Erythroblast (primary cell): ENCODE measurements at regions not wholly inside any gene's neighbourhood (a gene's known extent, or its start where the extent isn't known, plus 50 kb on each side); places are given as distances from the start of the nearest gene placed in this dataset.

Experiments
- DNase-seq, 2 experiments: peaks; one replicate each; lab custom pipeline; 2025; lab: John Stamatoyannopoulos, UW
- GATA1 ChIP-seq: IDR thresholded peaks from 2 replicates; pipeline ENCODE4 v1.6.1; 2011; ENCODE audit warnings: low read depth, mild to moderate bottlenecking, control low read depth, low read length, moderate library complexity
- POLR2A ChIP-seq: IDR thresholded peaks from 2 replicates; pipeline ENCODE4 v1.6.1; 2011; ENCODE audit warnings: mild to moderate bottlenecking, low read length

DNA sequence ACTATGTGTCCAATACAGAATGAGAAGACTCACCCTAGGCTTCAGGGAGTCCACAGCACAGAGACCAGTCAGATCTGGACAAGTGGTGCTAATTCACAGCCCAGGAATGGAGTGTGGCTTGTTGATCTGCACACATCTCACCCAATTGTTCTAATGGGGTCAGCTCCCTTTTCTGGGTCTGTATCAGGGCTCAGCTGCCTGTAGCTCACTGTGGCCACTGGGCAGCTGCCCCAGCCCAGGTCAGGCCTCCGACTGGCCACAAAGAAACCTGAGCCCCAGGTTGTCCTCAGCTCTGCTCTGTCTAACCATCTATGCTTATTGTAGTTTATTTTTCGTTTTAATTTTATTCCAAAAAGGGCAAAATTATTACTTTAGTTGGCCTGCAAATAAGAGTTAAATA lies 202.3 kb upstream of the RAB6C start:
- TF ChIP-seq GATA1 (no peak), POLR2A (no peak)
- DNase-seq: no peak

DNA sequence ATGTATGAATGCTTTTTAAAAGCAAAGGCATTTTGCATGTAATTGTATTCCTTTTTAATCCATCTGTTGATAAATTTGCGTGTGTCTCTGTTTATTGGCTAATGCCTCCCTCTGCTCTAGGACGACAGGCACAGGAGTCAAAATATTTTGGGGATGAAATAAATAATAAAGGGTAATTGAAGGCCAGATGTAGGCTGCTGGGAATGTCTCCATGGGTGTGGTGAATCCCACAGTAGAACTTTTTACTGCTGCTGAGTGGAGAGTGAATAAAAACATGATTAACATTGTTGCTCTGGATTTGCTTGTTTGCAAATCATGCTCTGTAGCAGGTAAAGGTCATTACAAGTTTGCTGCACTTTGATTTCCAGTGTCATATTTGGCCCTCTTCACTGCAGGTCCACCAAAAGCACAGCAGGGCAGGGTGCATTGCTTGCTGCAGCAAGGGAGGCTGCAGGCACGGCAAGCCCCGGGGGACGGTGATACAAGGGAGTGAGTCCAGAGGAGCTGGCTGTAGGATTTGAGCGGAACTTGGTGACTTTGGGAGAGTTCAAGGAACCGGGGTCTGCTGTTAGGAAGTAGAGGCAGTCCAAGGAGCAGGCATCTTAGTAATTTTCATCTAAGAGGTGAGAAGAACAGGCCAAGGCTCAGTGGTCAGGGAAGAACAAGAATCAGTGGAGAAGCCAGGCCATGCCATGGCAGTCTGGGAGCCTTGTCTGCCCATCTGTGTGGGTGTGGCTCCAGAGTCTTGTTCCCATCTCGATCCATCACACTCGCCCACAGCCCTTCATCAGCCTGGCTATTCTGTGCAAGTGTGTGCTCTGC lies 201.5 kb upstream of the RAB6C start:
- DNase-seq: no peak
- TF ChIP-seq POLR2A (no peak), GATA1 (no peak)

DNA sequence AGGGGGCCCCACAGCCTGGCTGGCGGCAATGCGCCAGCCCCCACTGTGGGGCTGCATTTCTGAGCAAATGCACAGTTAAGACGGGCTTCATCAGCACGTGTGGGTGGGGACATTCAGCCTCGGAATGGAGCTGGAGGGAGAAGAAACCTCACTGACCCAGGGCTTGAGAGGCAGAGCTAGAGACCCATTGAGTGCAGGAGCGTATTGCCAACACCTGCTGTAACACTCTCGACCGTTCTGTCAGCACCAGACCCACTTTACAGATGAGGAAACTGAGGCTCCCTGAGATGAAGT lies 200.9 kb upstream of the RAB6C start:
- no peak for DNase-seq
- TF ChIP-seq POLR2A (no peak), GATA1 (no peak)

DNA sequence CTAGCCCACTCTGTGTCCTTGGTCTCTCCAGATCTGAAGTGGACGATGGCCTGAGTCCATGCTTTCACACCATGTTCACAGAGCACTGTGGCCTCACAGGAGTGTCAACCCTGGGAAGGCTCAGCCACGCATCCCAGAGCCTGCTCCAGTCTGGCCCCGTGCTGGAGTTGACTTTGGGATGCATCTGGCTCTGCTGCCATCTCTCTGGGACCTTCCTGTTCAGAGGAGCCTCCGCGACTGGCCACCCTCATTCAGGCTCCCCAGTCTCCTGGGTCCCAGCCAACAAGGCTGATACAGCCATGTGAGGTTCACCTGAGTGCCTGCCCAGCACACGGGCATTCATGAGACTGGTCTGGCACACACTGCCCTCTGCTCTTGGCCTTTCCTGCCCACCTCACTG lies 199.7 kb upstream of the RAB6C start:
- TF ChIP-seq GATA1: no peak
- DNase-seq: no peak

DNA sequence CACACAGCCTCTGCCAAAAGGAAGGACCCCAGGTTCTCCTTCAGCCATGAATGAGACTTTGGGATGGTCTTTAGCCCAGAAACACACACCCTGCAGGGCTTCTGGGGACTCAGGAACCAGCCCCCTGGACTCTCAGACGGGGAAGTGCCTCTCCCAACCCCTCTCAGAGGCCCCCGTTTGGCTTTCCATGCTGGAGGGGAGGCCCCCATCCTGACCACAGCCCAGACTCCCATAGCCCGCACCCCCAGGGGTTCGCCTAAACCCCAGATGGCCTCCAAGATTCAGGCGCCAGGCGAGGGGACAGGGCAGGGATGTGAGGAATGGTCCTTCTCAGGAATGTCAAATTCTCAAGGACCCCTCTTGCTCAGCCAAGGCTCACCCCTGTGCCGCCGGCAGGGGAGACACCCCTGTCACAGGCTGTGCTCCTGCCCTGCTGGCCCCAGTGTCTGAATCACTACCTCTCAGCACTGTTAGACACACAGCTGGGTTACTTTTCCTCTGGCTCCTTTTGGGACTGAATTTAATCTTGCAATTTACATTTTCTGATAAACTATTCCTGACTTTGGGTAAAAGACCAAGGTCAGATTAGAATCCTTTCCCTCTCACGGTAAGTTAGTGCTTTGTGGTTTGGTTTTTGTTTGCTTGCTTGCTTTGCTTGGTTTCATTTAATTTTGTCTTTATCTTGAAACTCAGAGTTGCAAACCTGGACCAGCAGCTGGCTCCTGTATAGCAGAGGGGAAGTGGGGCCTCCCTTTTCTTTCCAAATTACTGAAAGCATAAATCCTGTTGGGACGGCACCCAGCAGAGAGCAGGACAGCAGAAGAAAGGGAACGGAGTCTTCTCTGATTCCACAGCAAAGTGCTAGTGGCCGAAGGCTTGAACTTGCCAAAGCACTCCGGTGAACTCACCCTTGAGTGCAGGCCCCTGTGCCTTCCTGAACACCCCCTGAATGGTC lies 198.9 kb upstream of the RAB6C start:
- DNase-seq: no peak
- TF ChIP-seq GATA1: no peak
- TF ChIP-seq POLR2A: no peak

DNA sequence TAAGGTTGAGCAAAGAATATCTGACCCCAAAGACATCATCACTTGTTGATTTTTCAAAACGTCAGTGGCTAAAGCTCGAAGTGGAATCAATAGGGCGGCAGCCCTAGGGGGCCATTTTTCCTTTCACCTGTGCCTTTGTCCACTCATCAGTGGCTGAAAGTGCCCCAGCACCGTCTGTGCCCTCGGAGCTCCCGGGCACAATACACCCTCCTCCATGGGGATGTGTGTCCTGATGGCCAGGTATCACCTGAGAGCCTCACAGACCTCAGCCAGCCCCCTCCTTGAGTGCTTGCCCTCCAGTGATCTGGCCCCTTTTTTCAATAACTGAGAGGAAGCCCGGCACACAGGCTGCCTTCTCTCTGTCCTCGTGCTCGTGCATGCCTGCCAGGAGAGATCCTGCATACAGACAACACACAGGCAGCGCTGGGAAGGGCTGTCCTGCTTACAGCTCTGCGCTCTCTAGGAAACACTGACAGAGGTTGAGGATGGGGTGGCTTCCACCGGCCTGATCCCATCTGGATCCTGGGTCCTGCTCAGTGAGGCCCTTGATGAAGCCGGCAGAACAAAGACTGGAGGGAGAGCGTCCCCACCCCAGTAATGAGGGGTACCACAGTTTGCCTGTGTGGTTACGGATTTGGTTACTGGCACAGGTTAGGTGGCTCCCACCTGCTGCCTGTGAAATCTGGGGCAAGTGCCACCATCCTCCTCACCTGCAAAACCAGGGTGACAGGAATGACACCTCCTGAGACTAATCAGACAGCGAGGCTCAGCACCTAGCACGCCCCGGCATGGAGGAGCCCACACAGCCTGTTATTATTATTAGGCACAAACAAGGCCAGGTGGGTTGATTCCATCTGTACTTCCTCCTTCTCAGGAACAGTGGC lies 197.5 kb upstream of the RAB6C start:
- no peak for TF ChIP-seq POLR2A
- DNase-seq: no peak

DNA sequence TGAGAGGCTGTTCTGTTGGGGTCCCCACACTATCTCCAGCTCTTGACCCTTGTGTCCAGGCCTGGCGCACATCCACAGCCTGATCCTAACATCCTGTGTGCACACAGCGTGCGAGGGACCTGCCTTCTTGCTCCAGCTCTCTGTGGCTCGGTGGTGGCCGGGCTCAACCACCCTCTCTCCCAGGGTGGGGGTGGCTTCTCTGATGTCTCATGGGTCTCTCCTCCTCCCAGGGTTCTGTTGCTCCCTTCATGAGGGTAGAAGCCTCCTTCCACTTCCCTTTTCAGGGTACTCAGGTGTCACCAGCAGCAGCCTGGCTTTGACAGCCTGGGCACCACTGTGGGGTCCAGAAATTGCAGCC lies 196.9 kb upstream of the RAB6C start:
- no peak for TF ChIP-seq GATA1
- TF ChIP-seq POLR2A: no peak
- DNase-seq: no peak

DNA sequence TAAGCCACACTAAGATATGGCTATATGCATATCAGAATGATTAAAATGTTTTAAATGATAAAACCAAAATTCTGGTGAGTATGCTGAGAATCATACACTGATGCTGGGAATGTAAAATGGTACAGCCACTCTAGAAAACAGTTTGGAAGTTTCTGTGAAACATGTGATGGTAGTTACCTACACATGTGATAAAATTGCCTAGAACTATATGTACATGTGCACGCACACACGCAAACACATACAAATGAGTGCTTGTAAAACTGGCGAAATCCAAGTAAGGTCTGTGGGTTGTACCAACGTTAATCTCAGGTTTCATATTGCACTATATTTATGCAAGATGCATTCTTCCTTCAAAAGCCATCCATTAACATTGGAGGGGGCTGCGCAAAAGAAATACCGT lies 195.0 kb upstream of the RAB6C start:
- no peak for DNase-seq
- TF ChIP-seq GATA1 (no peak), POLR2A (no peak)

DNA sequence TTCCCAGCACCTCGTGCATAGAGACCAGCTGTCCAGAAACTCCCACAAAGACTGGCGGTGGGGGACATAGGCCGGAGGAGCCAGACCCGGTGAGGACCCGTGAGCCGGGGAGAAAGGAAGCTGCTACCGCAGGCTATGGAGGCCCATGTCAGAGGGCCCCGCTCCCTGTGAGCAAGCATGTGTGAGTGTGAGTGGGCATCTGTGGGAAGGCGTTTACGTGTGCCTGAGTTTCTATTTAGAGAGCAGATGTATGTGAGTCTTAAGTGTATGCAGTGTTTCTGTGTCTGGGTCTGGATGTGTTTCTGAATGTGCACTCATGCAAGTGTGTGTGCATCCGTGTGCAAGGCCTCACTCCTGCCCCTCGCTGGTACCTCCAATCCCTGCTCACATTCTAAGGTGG lies 187.8 kb upstream of the RAB6C start:
- no peak for TF ChIP-seq POLR2A
- no peak for TF ChIP-seq GATA1
- no peak for DNase-seq

DNA sequence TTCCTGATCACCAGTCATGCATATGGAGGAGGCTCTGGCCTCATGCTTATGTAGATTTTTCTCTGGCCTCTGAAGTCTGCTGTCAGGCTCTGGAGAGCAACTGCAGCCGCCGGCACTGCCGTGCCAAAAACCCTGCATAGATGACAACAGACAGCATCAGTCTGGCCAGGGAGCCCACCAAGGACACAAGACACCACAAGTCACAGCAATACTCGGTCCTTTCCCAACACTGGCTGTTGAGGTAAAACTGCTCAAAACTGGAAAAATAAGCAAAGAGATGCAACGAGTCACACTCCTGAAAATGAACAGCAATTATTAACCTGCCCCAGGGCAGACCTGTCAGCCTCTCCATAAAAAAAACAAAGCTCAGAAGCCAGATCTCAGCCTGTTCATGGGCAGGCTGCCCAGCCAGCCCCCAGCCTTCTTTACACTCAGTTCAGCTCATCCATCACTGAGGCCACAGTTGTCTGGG lies 186.0 kb upstream of the RAB6C start:
- no peak for TF ChIP-seq POLR2A
- TF ChIP-seq GATA1: no peak
- DNase-seq: no peak

DNA sequence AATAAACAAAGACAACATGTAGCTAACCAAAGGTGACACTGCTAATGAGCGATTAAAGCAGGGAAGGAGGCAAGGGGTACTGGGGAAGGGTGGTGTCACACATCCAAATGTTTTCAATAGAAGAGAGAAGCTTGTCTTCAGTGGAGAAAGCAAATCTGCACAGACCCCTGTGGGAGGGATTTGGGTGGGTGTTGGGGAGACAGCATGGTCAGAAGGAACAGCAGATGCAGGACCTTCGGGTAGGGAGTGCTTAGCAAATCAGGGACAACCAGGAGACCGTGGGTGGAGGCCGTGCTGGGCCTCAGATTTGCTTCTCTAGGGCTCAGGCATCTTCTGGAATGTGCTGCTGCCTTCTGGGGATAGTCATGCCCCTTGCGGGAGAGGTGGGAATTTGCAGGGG lies 185.3 kb upstream of the RAB6C start:
- TF ChIP-seq GATA1 (no peak), POLR2A (no peak)
- DNase-seq: no peak

DNA sequence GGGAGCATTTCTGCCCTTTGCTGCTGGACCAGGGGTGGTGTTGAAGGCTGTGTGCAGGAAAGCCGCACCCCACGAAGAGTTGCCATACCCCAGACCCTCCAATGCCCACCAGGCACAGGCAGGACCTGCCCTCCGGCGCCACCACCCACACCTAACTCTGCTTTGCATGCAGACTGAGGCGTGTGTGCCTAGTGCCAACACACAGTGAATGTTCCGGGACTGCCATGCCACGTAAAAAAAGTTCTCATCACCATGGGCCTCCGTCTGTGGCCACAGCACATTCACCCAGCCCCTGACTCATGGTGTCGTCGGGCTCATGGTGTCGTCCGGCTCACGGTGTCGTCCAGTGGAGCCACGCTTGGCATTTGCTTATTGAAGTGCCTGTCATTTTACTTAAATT lies 184.9 kb upstream of the RAB6C start:
- TF ChIP-seq GATA1 (no peak), POLR2A (no peak)
- no peak for DNase-seq

DNA sequence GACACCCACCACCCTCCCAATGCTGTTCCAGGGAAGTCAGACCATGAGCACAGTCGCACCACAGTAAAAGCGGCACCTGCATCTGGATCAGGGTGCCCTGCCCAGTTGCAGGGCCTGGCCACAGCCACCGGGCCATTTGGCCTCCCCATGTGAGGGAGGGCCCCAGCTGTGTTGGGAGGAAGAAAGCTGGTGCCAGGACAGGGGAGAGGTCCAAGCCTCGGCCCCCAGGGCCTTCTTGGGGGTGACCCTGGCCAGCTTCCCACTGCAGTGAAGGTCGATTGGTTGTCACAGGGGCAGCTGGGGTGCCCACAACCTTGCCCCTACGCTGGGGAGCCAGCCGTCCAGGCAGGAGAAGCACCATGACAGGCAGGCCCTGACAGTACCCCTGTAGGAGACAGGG lies 183.2 kb upstream of the RAB6C start:
- no peak for DNase-seq
- TF ChIP-seq GATA1 (no peak), POLR2A (no peak)
